Lower leg skin (tissue), 4 donors: ENCODE measurements at regions not wholly inside any gene's neighbourhood (a gene's known extent, or its start where the extent isn't known, plus 50 kb on each side); places are given as distances from the start of the nearest gene placed in this dataset.
"Not testable (repeated sequence)": the region's sequence is repeated elsewhere in the genome, so short reads cannot be mapped to it uniquely, and the experiment has no call there.

ENCODE experiments used
- DNase-seq, 2 donors: peaks; one replicate each; pipeline ENCODE4 v3.0.0-alpha.2; 2019; ENCODE audit warnings: low spot score in 2 of 2
- H3K4me3 ChIP-seq: fragments of 200-600 bp; sonication (generic); 2 replicates; pipeline ENCODE4 v1.5.1; 2017; ENCODE audit warnings: mild to moderate bottlenecking, low read depth; ENCODE audit not compliant: poor library complexity, severe bottlenecking
- CTCF ChIP-seq, 3 donors: fragments of 450-650 bp; IDR thresholded peaks; one replicate each; pipeline ENCODE4 v1.5.1; 2016; ENCODE audit warnings: antibody characterized with exemption in 3 of 3, mild to moderate bottlenecking in 3 of 3, moderate library complexity in 2 of 3
- POLR2A ChIP-seq, 2 donors: fragments of 450-650 bp; IDR thresholded peaks; one replicate each; pipeline ENCODE4 v1.6.1; 2016 to 2017; ENCODE audit warnings: antibody characterized with exemption in 2 of 2, mild to moderate bottlenecking in 1 of 2, moderate library complexity in 1 of 2
- WGBS, 2 donors: methylation state at CpG; one replicate each; pipeline ENCODE4 v1.1.5; 2018; 5-methylcytosine and 5-hydroxymethylcytosine counted together
- intact Hi-C: fragments of 100-400 bp; cut with DNase I; formaldehyde crosslinking; loops from one replicate; pipeline ENCODE4 v1.15.0; 2023; ENCODE audit warnings: low total_unique reads

GRCh38 chr6:94859924-94860323 is 717.4 kb upstream of the MANEA start:
- TF ChIP-seq CTCF (IDR thresholded peaks at IDR 0.05) = no peak
- no peak for TF ChIP-seq POLR2A (IDR thresholded peaks at IDR 0.05)
- intact Hi-C loops = no loop called here
- no peak for DNase-seq
- H3K4me3 ChIP-seq = no peak overlapping the region
- WGBS, 2 donors = 73 to 76% methylated on average over 4 of the region's 4 CpGs

GRCh38 chr6:94856999-94857398 is 720.3 kb upstream of the MANEA start:
- intact Hi-C loops, DNase-seq: not testable (repeated sequence)
- 79 to 94% methylated on average over 3 of the region's 3 CpGs for WGBS, 2 donors

GRCh38 chr6:94851329-94851728 is 726.0 kb upstream of the MANEA start:
- WGBS, 2 donors = 77 to 87% methylated on average over 8 of the region's 8 CpGs
- DNase-seq, intact Hi-C loops, H3K4me3 ChIP-seq: not testable (repeated sequence)

More at GRCh38 chr6:94856999-94857398, 720.3 kb upstream of the MANEA start:
- not testable (repeated sequence) for H3K4me3 ChIP-seq

- H3K4me3 ChIP-seq = no peak overlapping the region
- 70 to 85% methylated on average over 1 of the region's 1 CpG for WGBS, 2 donors
- intact Hi-C loops = no loop called here
- TF ChIP-seq POLR2A (IDR thresholded peaks at IDR 0.05) (no peak), CTCF (IDR thresholded peaks at IDR 0.05) (no peak)
- DNase-seq = no peak
These were observed 731.6 kb upstream of the MANEA start for GRCh38 chr6:94845742-94846141.

- TF ChIP-seq CTCF (IDR thresholded peaks at IDR 0.05) = no peak
- no peak for TF ChIP-seq POLR2A (IDR thresholded peaks at IDR 0.05)
These were observed 742.1 kb upstream of the MANEA start for GRCh38 chr6:94835264-94835663.

GRCh38 chr6:94813806-94814205 is 763.5 kb upstream of the MANEA start:
- intact Hi-C loops = no loop called here
- H3K4me3 ChIP-seq = no peak overlapping the region
- no peak for TF ChIP-seq CTCF (IDR thresholded peaks at IDR 0.05)
- no peak for TF ChIP-seq POLR2A (IDR thresholded peaks at IDR 0.05)
- no peak for DNase-seq

More at GRCh38 chr6:94835264-94835663, 742.1 kb upstream of the MANEA start:
- no peak for DNase-seq
- no peak overlapping the region for H3K4me3 ChIP-seq
- intact Hi-C loops = no loop called here

GRCh38 chr6:94801344-94801743 is 776.0 kb upstream of the MANEA start:
- 70 to 75% methylated on average over 3 of the region's 3 CpGs for WGBS, 2 donors
- TF ChIP-seq POLR2A (IDR thresholded peaks at IDR 0.05) = no peak
- TF ChIP-seq CTCF (IDR thresholded peaks at IDR 0.05) = no peak

More at GRCh38 chr6:94801344-94801743, 776.0 kb upstream of the MANEA start:
- intact Hi-C loops = no loop called here
- DNase-seq = no peak
- H3K4me3 ChIP-seq = no peak overlapping the region
